ENCODE measurements at regions not wholly inside any gene's neighbourhood (a gene's known extent, or its start where the extent isn't known, plus 50 kb on each side); places are given as distances from the start of the nearest gene placed in this dataset.

- TF ChIP-seq REST (IDR thresholded peaks at IDR 0.05; ENCODE audit: low read depth, low read length) = no peak
- TF ChIP-seq BCL11A (IDR thresholded peaks at IDR 0.05; ENCODE audit: low read depth, low read length) = no peak
- peak; percentile 68 to 79 (median 78); a peak in 5 of 6 replicates for TF ChIP-seq CTCF (IDR thresholded peaks at IDR 0.05 in 2 of 3, conservative IDR thresholded peaks at IDR 0.05 in 1 of 3; ENCODE audit: control insufficient read depth in 2 of 3, extremely low read depth in 1 of 3, insufficient read depth in 1 of 3, low read depth in 3 of 3, low read length in 3 of 3)
- no peak for TF ChIP-seq ZZZ3 (IDR thresholded peaks at IDR 0.05; ENCODE audit: control insufficient read depth, insufficient read length, low read depth)
- no peak for TF ChIP-seq CUX1 (IDR thresholded peaks at IDR 0.05; ENCODE audit: insufficient replicate concordance, low read depth, low read length)
These were observed 492.0 kb downstream of the TNS1 start (continued) for GRCh38 chr2:217510771-217511291.

All from GM12878 (cell line).